CD14-positive monocyte (primary cell): ENCODE measurements at regions not wholly inside any gene's neighbourhood (a gene's known extent, or its start where the extent isn't known, plus 50 kb on each side); places are given as distances from the start of the nearest gene placed in this dataset.

Experiments used
- DNase-seq, 3 donors: peaks; one replicate each; pipeline ENCODE4 v3.0.0-alpha.2; 2011 to 2022
- H2AFZ ChIP-seq: 2 replicates; pipeline ENCODE4 v1.6.0; 2012; ENCODE audit warnings: mild to moderate bottlenecking, low read depth, low read length, inconsistent platforms; ENCODE audit not compliant: insufficient read depth, poor library complexity, severe bottlenecking
- H3K27ac ChIP-seq, 2 donors: 1 replicate in 1 of 2; 2 replicates in 1 of 2; pipeline ENCODE4 v1.5.1; 2012 to 2013; ENCODE audit warnings: low read length in 2 of 2, control low read depth in 1 of 2, inconsistent platforms in 1 of 2, low read depth in 1 of 2, mild to moderate bottlenecking in 1 of 2
- H3K27me3 ChIP-seq, 2 donors: one replicate each; pipeline versions ENCODE4 v1.6.0 to v1.6.1; 2011 to 2013; ENCODE audit warnings: low read length in 2 of 2; ENCODE audit not compliant: control insufficient read depth in 2 of 2, insufficient read depth in 2 of 2
- H3K36me3 ChIP-seq, 2 donors: replicated peaks in 1 of 2; 1 replicate in 1 of 2; 2 replicates in 1 of 2; pipeline versions ENCODE4 v1.5.1 to v1.6.1; 2012 to 2013; ENCODE audit warnings: low read length in 2 of 2, control low read depth in 1 of 2, inconsistent platforms in 1 of 2, mild to moderate bottlenecking in 1 of 2; ENCODE audit not compliant: insufficient read depth in 2 of 2, control insufficient read depth in 1 of 2
- H3K4me1 ChIP-seq, 2 donors: 1 replicate in 1 of 2; 2 replicates in 1 of 2; pipeline versions ENCODE4 v1.5.1 to v1.6.1; 2012 to 2013; ENCODE audit warnings: low read length in 2 of 2, control low read depth in 1 of 2, inconsistent platforms in 1 of 2, mild to moderate bottlenecking in 1 of 2, moderate library complexity in 1 of 2; ENCODE audit not compliant: insufficient read depth in 2 of 2, control insufficient read depth in 1 of 2
- H3K4me2 ChIP-seq: replicated peaks from 2 replicates; pipeline ENCODE3; 2012; ENCODE audit warnings: low read length, moderate library complexity, mild to moderate bottlenecking; ENCODE audit not compliant: poor library complexity, severe bottlenecking; ENCODE audit errors: extremely low read depth
- H3K4me3 ChIP-seq, 3 experiments: fragments of 200-600 bp in 1 of 3; sonication (generic) in 1 of 3; replicated peaks in 1 of 3; 1 replicate in 2 of 3; 2 replicates in 1 of 3; pipeline ENCODE4 v1.5.1; 2011 to 2013; ENCODE audit warnings: low read length in 3 of 3, mild to moderate bottlenecking in 3 of 3, control low read depth in 2 of 3, low read depth in 2 of 3, inconsistent platforms in 1 of 3, moderate library complexity in 1 of 3
- H3K79me2 ChIP-seq: 2 replicates; pipeline ENCODE4 v1.6.0; 2012; ENCODE audit warnings: mild to moderate bottlenecking, control low read depth, inconsistent platforms, low read length, moderate library complexity; ENCODE audit not compliant: insufficient read depth
- H3K9ac ChIP-seq: 2 replicates; pipeline ENCODE4 v1.6.0; 2017; ENCODE audit warnings: low read length, mild to moderate bottlenecking; ENCODE audit not compliant: insufficient read depth, poor library complexity, severe bottlenecking
- H3K9me3 ChIP-seq, 2 donors: replicated peaks in 1 of 2; 1 replicate in 1 of 2; 2 replicates in 1 of 2; pipeline versions ENCODE4 v1.5.1 to v1.6.1; 2012 to 2013; ENCODE audit warnings: low read length in 2 of 2, control low read depth in 1 of 2; ENCODE audit not compliant: control insufficient read depth in 1 of 2, insufficient read depth in 1 of 2
- H4K20me1 ChIP-seq: 2 replicates; pipeline ENCODE4 v1.6.0; 2012; ENCODE audit warnings: mild to moderate bottlenecking, low read length, control low read depth, moderate library complexity; ENCODE audit not compliant: insufficient read depth
- H3K27ac Mint-ChIP-seq, 7 donors: one replicate each; pipeline ENCODE4 v1.8.0; 2020; ENCODE audit warnings: mild to moderate bottlenecking in 7 of 7, mixed read lengths in 7 of 7, moderate library complexity in 6 of 7, inconsistent platforms in 2 of 7
- H3K27me3 Mint-ChIP-seq, 3 donors: one replicate each; pipeline ENCODE4 v1.8.0; 2021 to 2022; ENCODE audit warnings: low read depth in 3 of 3, mild to moderate bottlenecking in 3 of 3, mixed read lengths in 3 of 3, moderate library complexity in 3 of 3, inconsistent platforms in 1 of 3
- H3K36me3 Mint-ChIP-seq, 2 donors: one replicate each; pipeline ENCODE4 v1.8.0; 2020; ENCODE audit warnings: mixed read lengths in 2 of 2, inconsistent platforms in 1 of 2, mild to moderate bottlenecking in 1 of 2
- H3K4me1 Mint-ChIP-seq: one replicate; pipeline ENCODE4 v1.8.0; 2020; ENCODE audit warnings: mild to moderate bottlenecking, mixed read lengths
- H3K4me3 Mint-ChIP-seq, 2 donors: one replicate each; pipeline ENCODE4 v1.8.0; 2020; ENCODE audit warnings: mild to moderate bottlenecking in 2 of 2, mixed read lengths in 2 of 2, moderate library complexity in 1 of 2
- H3K9me3 Mint-ChIP-seq, 7 donors: one replicate each; pipeline ENCODE4 v1.8.0; 2020 to 2022; ENCODE audit warnings: mixed read lengths in 7 of 7, mild to moderate bottlenecking in 6 of 7, moderate library complexity in 6 of 7, inconsistent platforms in 2 of 7
- WGBS: methylation state at CpG from one replicate; pipeline ENCODE4 v1.1.5; 2013; ENCODE audit warnings: missing lambda C conversion rate; ENCODE audit not compliant: insufficient coverage; 5-methylcytosine and 5-hydroxymethylcytosine counted together
- intact Hi-C, 2 donors: fragments of 100-400 bp; cut with micrococcal nuclease; formaldehyde crosslinking; loops; one replicate each; pipeline versions ENCODE4 v1.15.0 to v1.15.1; 2023
- TF ChIP-seq, protein P1 (sequence below): fragments of 200-600 bp; IDR thresholded peaks from one replicate; pipeline ENCODE4 v1.8.0; 2022; ENCODE audit warnings: antibody characterized with exemption, mild to moderate bottlenecking

DNA sequence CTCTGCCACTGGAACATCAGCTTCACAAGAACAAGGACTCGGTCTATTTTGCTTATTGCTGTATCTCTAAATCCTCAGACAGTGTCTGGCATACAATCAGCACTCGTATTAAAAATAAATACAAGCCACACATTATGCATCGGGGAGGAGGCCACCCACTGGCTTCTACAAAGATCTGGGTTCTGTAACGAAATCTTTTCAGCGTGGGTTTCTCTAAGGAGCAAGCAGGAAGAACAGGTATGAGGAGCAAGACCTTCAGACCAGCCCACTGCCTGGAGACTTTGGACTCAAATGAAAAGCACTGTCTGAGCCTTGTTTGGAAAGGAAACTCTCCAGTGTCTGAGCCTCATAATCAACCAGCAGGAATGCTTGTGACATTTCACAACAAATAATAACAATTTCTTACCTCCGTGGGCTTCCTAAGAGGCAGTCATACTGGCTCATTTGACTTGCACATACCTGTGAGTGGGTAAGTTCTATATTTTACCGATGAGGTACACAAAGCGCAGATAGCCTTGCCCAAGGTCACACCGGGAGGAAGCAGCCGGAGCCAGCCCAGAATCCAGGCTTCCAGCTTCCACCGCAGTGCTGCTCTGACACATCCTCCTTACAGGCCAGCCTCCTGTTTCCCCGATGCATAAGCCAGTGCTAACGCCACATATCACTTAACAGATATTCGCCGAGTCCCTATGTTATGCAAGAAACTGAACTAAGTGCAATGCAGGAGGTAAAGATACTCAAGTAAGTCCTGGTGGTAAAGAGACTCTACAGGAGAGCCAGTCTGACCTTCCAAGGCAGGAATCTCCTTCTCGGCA is 118.6 kb upstream of the TNRC6C start:
- Histone ChIP-seq H3K4me1 (peaks cover 11 to 20% of the 10 kb centered on the region in 2 donors), H3K79me2 (no peaks in the 10 kb centered on the region), H3K9ac (no peak overlapping the region), H2AFZ (no peak overlapping the region), H3K27me3 (peaks cover 0 to 2% of the 10 kb centered on the region in 2 donors), H4K20me1 (no peaks in the 10 kb centered on the region), H3K27ac (no peak overlapping the region), H3K9me3 (no peaks in the 10 kb centered on the region), H3K36me3 (no peaks in the 10 kb centered on the region), H3K4me2 (no peak overlapping the region), H3K4me3 (no peak overlapping the region)
- H3K4me1 Mint-ChIP-seq = peaks cover 40% of the 10 kb centered on the region
- TF ChIP-seq, protein P1, sequence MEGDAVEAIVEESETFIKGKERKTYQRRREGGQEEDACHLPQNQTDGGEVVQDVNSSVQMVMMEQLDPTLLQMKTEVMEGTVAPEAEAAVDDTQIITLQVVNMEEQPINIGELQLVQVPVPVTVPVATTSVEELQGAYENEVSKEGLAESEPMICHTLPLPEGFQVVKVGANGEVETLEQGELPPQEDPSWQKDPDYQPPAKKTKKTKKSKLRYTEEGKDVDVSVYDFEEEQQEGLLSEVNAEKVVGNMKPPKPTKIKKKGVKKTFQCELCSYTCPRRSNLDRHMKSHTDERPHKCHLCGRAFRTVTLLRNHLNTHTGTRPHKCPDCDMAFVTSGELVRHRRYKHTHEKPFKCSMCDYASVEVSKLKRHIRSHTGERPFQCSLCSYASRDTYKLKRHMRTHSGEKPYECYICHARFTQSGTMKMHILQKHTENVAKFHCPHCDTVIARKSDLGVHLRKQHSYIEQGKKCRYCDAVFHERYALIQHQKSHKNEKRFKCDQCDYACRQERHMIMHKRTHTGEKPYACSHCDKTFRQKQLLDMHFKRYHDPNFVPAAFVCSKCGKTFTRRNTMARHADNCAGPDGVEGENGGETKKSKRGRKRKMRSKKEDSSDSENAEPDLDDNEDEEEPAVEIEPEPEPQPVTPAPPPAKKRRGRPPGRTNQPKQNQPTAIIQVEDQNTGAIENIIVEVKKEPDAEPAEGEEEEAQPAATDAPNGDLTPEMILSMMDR = no peak
- no peaks in the 10 kb centered on the region for H3K9me3 Mint-ChIP-seq
- intact Hi-C loops = no loop called here
- no peak for DNase-seq
- no peak overlapping the region for H3K4me3 Mint-ChIP-seq
- no peak overlapping the region for H3K27ac Mint-ChIP-seq
- no peaks in the 10 kb centered on the region for H3K36me3 Mint-ChIP-seq
- 87% methylated on average over 12 of the region's 16 CpGs for WGBS
- peaks cover 23 to 30% (median 26%) of the 10 kb centered on the region in 3 donors for H3K27me3 Mint-ChIP-seq

GRCh38 chr17:77840513-77841165 is 117.9 kb upstream of the TNRC6C start:
- no peaks in the 10 kb centered on the region for H4K20me1 ChIP-seq
- H3K4me3 Mint-ChIP-seq = no peak overlapping the region
- H3K79me2 ChIP-seq = no peaks in the 10 kb centered on the region
- peaks cover 24 to 37% (median 33%) of the 10 kb centered on the region in 3 donors for H3K27me3 Mint-ChIP-seq
- H3K36me3 Mint-ChIP-seq = no peaks in the 10 kb centered on the region
- no peak overlapping the region for H3K27ac Mint-ChIP-seq
- H3K4me2 ChIP-seq = no peak overlapping the region
- whole genome bisulfite sequencing = 68% methylated on average over 7 of the region's 10 CpGs
- no peak overlapping the region for H3K9ac ChIP-seq
- no peaks in the 10 kb centered on the region for H3K36me3 ChIP-seq
- H3K9me3 Mint-ChIP-seq = no peaks in the 10 kb centered on the region
- TF ChIP-seq, protein P1 = no peak
- no peaks in the 10 kb centered on the region for H3K9me3 ChIP-seq
- peaks cover 11 to 20% of the 10 kb centered on the region in 2 donors for H3K4me1 ChIP-seq
- no peak overlapping the region for H2AFZ ChIP-seq
- H3K27me3 ChIP-seq = peaks cover 0 to 6% of the 10 kb centered on the region in 2 donors
- no peak overlapping the region for H3K4me3 ChIP-seq
- no peak overlapping the region for H3K27ac ChIP-seq
- intact Hi-C loops = no loop called here
- H3K4me1 Mint-ChIP-seq = peaks cover 39% of the 10 kb centered on the region
- DNase-seq = no peak
